C1 segment of cervical spinal cord (tissue), 14 donors: ENCODE measurements at regions not wholly inside any gene's neighbourhood (a gene's known extent, or its start where the extent isn't known, plus 50 kb on each side); places are given as distances from the start of the nearest gene placed in this dataset.

ENCODE experiments used
- DNase-seq, 14 donors: peaks; one replicate each; lab custom pipeline; 2025; lab: John Stamatoyannopoulos, UW

DNA sequence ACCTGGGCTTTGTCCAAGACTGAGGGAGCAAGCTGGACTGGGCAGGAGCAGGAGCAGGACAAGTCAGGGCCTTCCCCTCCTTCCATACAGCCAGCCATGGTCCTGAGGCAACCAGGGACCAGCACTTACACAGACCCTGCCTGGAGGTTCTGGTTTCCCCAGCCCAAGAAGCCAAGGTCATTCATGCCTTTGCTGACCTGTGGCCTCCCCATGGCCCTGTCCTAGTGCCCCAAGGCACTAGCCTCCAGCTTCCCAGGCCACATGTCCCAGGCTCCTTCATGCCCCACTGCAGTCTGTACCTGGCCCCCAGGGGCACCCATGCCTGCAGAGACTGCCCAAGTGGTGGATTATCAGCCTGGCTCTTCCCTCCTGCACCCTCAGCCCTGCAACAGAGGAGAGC, 243.9 kb downstream of the TOMM20 start:
- DNase-seq: no peak

GRCh38 chr1:234884006-234884405, 244.6 kb downstream of the TOMM20 start:
- no peak for DNase-seq

GRCh38 chr1:234882898-234883297, 245.7 kb downstream of the TOMM20 start:
- DNase-seq: no peak

GRCh38 chr1:234881893-234882771, 246.5 kb downstream of the TOMM20 start:
- DNase-seq: no peak

- no peak for DNase-seq
These were observed 249.2 kb downstream of the TOMM20 start for GRCh38 chr1:234879147-234880080.

GRCh38 chr1:234878288-234878687, 250.3 kb downstream of the TOMM20 start:
- DNase-seq: no peak

GRCh38 chr1:234877761-234878160, 250.9 kb downstream of the TOMM20 start:
- no peak for DNase-seq

DNA sequence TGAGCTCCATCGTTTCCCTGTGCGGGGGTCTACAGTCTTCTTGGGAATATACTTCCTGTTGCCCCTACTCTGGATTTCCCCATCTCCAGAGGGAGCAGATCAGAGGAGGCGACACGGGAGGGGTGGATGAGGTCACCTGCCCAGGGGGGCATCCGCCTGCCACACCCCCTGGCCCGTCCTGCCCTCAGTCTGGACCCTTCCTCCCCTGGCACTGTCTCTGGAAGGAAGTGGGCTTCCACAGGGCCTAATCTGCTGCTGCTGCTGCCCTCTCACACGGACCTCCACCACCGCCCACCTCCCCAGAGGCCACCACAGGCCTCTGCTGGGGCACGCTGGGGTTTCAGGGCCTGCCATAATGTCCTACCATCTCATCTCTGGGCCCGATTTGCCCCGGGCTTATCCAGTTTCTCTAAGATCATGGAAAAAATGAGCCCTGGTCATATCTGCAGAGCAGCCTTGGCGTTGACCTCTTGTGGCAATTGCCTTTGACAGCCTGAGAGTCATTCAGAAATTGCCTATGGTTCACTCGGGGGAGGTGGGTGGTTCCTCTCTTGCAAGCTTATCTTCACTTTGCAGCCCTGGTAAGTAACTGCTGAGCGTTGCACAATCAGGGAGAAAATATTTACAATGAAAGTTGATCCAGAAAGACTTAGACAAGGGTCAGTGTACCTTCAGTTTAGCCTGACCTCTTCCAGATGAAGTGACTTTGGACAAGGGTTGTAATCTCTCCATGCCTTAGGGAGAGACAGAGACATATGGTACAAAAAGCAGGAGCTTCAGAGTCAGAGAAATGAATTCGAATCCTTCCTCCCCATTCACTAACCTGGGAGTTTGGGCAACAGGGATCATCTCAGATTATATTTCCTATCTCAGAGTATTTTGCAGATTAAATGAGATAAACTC, 252.4 kb downstream of the TOMM20 start:
- no peak for DNase-seq

GRCh38 chr1:234875328-234875952, 253.2 kb downstream of the TOMM20 start:
- peak in 1 of 14 donors; percentile 79 for DNase-seq

- DNase-seq: no peak
These were observed 254.0 kb downstream of the TOMM20 start for GRCh38 chr1:234874291-234875288.

- DNase-seq: no peak
These were observed 256.8 kb downstream of the TOMM20 start for GRCh38 chr1:234871710-234872271.

- DNase-seq: no peak
These were observed 257.5 kb downstream of the TOMM20 start for GRCh38 chr1:234871039-234871709.

DNA sequence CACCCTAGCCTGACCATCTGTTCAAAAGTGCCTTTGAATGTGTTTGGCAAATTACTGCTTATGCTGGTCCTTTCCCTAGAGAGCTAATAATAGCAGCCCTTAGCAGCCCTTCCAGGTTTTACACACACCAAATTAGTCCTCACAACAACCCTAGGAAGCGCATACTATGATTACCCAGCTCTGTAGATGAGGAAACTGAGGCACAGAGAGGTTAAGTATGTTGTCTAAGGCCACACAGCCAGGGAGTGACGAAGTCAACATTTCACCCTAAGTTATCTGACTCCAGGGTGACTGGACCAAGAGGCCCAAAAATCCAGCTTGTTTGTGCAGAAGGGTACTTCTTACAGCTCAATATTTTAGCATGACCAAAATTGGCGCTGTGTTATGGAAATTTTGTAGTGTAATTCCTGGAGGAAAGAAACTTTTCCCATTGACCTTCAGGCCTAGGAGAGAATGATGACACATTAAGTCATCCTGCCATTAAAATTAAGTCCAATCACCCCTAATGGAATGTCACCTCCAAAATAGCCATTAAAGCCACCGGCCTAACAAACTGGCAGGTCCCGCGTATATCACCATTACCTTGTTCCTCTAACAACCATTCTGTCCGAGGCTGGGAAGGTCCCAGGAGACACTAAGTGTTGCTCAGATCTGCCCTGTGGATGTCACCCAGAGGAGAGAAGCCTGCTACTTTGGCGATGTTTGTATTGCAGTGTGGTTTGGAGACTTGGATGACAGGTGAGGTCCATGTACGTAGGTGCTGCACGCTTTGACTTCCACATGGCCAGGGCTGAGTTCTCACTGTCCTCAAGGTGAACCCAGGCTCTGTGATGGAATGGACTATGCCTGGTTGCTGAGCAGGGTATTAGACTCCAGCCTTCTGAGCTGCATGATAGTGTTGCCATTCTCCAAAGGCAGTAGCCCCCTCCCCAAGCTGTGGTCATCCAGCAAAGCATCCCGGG, 258.3 kb downstream of the TOMM20 start:
- no peak for DNase-seq

GRCh38 chr1:234869182-234870019, 259.2 kb downstream of the TOMM20 start:
- DNase-seq: no peak

- DNase-seq: no peak
These were observed 258.5 kb upstream of the IRF2BP2 start for GRCh38 chr1:234868296-234869147.
